A549 (cell line): ENCODE measurements at regions not wholly inside any gene's neighbourhood (a gene's known extent, or its start where the extent isn't known, plus 50 kb on each side); places are given as distances from the start of the nearest gene placed in this dataset.

Experiments used
- JUNB ChIP-seq: fragments of >200 bp; sonication (Bioruptor Twin); formaldehyde crosslinking; IDR thresholded peaks from 2 replicates; pipeline ENCODE4 v1.6.1; 2016
- NPAS2 ChIP-seq: fragments of 250-450 bp; sonication (Bioruptor Pico); IDR thresholded peaks from 2 replicates; pipeline ENCODE4 v1.8.0; 2022; ENCODE audit warnings: mild to moderate bottlenecking, moderate library complexity, borderline replicate concordance
- TFCP2L1 ChIP-seq: fragments of 250-450 bp; sonication (Bioruptor Pico); IDR thresholded peaks from 2 replicates; pipeline ENCODE4 v1.5.0; 2021; ENCODE audit warnings: mild to moderate bottlenecking

GRCh38 chr2:120641366-120641771, 94.3 kb upstream of the GLI2 start:
- TF ChIP-seq JUNB: no peak
- no peak for TF ChIP-seq NPAS2 (CRISPR knock-in tag)
- no peak for TF ChIP-seq TFCP2L1 (CRISPR knock-in tag)
